ENCODE measurements at regions not wholly inside any gene's neighbourhood (a gene's known extent, or its start where the extent isn't known, plus 50 kb on each side); places are given as distances from the start of the nearest gene placed in this dataset.

GRCh38 chr10:31694929-31695837, 233.4 kb downstream of the ARHGAP12 start:
- Mint-ChIP-seq H3K36me3 (ENCODE audit: unreplicated experiment) (no peaks in the 10 kb centered on the region), H3K27ac (ENCODE audit: unreplicated experiment) (no peak overlapping the region), H3K9me3 (ENCODE audit: unreplicated experiment) (peaks cover 3% of the 10 kb centered on the region), H3K4me3 (ENCODE audit: unreplicated experiment) (no peak overlapping the region), H3K4me1 (ENCODE audit: unreplicated experiment) (peaks cover 34% of the 10 kb centered on the region), H3K27me3 (ENCODE audit: unreplicated experiment) (no peaks in the 10 kb centered on the region)
- DNase-seq (ENCODE audit: extremely low spot score, unreplicated experiment) = peak; percentile 64
- no peak for TF ChIP-seq CTCF (IDR thresholded peaks at IDR 0.05)

GRCh38 chr10:31694126-31694685, 234.4 kb downstream of the ARHGAP12 start:
- no peaks in the 10 kb centered on the region for H3K36me3 Mint-ChIP-seq (ENCODE audit: unreplicated experiment)
- H3K9me3 Mint-ChIP-seq (ENCODE audit: unreplicated experiment) = peaks cover 6% of the 10 kb centered on the region
- no peaks in the 10 kb centered on the region for H3K27me3 Mint-ChIP-seq (ENCODE audit: unreplicated experiment)
- no peak overlapping the region for H3K4me3 Mint-ChIP-seq (ENCODE audit: unreplicated experiment)
- no peak overlapping the region for H3K27ac Mint-ChIP-seq (ENCODE audit: unreplicated experiment)
- H3K4me1 Mint-ChIP-seq (ENCODE audit: unreplicated experiment) = peaks cover 24% of the 10 kb centered on the region
- no peak for TF ChIP-seq CTCF (IDR thresholded peaks at IDR 0.05)
- no peak for DNase-seq (ENCODE audit: extremely low spot score, unreplicated experiment)

- H3K27ac Mint-ChIP-seq (ENCODE audit: unreplicated experiment) = no peak overlapping the region
- no peak for TF ChIP-seq CTCF (IDR thresholded peaks at IDR 0.05)
- no peak overlapping the region for H3K4me3 Mint-ChIP-seq (ENCODE audit: unreplicated experiment)
- H3K9me3 Mint-ChIP-seq (ENCODE audit: unreplicated experiment) = peaks cover 12% of the 10 kb centered on the region
- H3K4me1 Mint-ChIP-seq (ENCODE audit: unreplicated experiment) = peaks cover 19% of the 10 kb centered on the region
- no peaks in the 10 kb centered on the region for H3K27me3 Mint-ChIP-seq (ENCODE audit: unreplicated experiment)
- DNase-seq (ENCODE audit: extremely low spot score, unreplicated experiment) = no peak
- peaks cover 5% of the 10 kb centered on the region for H3K36me3 Mint-ChIP-seq (ENCODE audit: unreplicated experiment)
These were observed 235.1 kb downstream of the ARHGAP12 start for GRCh38 chr10:31693491-31693890.

DNA sequence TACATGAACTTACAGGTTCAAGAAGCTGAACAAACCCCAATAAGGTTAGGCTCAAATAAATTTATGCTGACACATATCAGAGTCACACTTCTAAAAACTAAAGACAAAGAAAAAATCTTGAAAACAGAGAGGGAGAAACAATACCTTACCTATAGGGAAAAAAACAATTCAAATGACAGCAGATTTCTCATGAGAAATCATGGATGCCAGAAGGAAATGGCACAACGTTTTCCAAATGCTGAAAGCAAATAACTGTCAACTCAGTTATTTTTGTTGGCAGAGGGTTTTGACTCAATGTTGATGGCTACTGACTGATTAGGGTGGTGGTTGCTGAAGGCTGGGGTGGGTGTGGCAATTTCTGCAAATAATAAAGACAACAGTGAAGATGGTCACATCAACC, 239.4 kb downstream of the ARHGAP12 start:
- Mint-ChIP-seq H3K27ac (ENCODE audit: unreplicated experiment) (no peak overlapping the region), H3K4me3 (ENCODE audit: unreplicated experiment) (no peak overlapping the region), H3K36me3 (ENCODE audit: unreplicated experiment) (peaks cover 5% of the 10 kb centered on the region), H3K27me3 (ENCODE audit: unreplicated experiment) (no peaks in the 10 kb centered on the region), H3K9me3 (ENCODE audit: unreplicated experiment) (peaks cover 32% of the 10 kb centered on the region), H3K4me1 (ENCODE audit: unreplicated experiment) (no peaks in the 10 kb centered on the region)
- DNase-seq (ENCODE audit: extremely low spot score, unreplicated experiment) = no peak
- TF ChIP-seq CTCF (IDR thresholded peaks at IDR 0.05) = no peak

Measured in osteocyte (in vitro differentiated cells).